ENCODE measurements at regions not wholly inside any gene's neighbourhood (a gene's known extent, or its start where the extent isn't known, plus 50 kb on each side); places are given as distances from the start of the nearest gene placed in this dataset.

- peak; percentile 19 for TF ChIP-seq CTCF (IDR thresholded peaks at IDR 0.05; ENCODE audit: low read depth, low read length, missing control alignments)
- peak overlapping the region; percentile 51 for H3K4me3 ChIP-seq (ENCODE audit: low read depth, low read length)
- in situ Hi-C loops (cut with HindIII; ENCODE audit: low sequenced_read_pairs): no loop called here
- DNase-seq (ENCODE audit: low read depth): peak; percentile 40
Measured at GRCh38 chr5:167573370-167574127, 717.9 kb upstream of the WWC1 start.

GRCh38 chr5:167574464-167574863 is 717.0 kb upstream of the WWC1 start:
- DNase-seq (ENCODE audit: low read depth): no peak
- TF ChIP-seq CTCF (IDR thresholded peaks at IDR 0.05; ENCODE audit: low read depth, low read length, missing control alignments): no peak
- in situ Hi-C loops (cut with HindIII; ENCODE audit: low sequenced_read_pairs): no loop called here
- H3K4me3 ChIP-seq (ENCODE audit: low read depth, low read length): peak overlapping the region; percentile 51

GRCh38 chr5:167575330-167575729 is 716.1 kb upstream of the WWC1 start:
- H3K4me3 ChIP-seq (ENCODE audit: low read depth, low read length): peak overlapping the region; percentile 14
- no peak for TF ChIP-seq CTCF (IDR thresholded peaks at IDR 0.05; ENCODE audit: low read depth, low read length, missing control alignments)
- DNase-seq (ENCODE audit: low read depth): no peak
- in situ Hi-C loops (cut with HindIII; ENCODE audit: low sequenced_read_pairs): loop anchor here (25.0 kb wide), 1 partner anchor 637 kb away; no protein-coding TSS in a partner anchor

GRCh38 chr5:167576126-167576525 is 715.3 kb upstream of the WWC1 start:
- DNase-seq (ENCODE audit: low read depth): no peak
- TF ChIP-seq CTCF (IDR thresholded peaks at IDR 0.05; ENCODE audit: low read depth, low read length, missing control alignments): no peak
- in situ Hi-C loops (cut with HindIII; ENCODE audit: low sequenced_read_pairs): loop anchor here (25.0 kb wide), 1 partner anchor 636 kb away; no protein-coding TSS in a partner anchor
- H3K4me3 ChIP-seq (ENCODE audit: low read depth, low read length): no peak overlapping the region

- H3K4me3 ChIP-seq (ENCODE audit: low read depth, low read length): no peak overlapping the region
- DNase-seq (ENCODE audit: low read depth): no peak
- in situ Hi-C loops (cut with HindIII; ENCODE audit: low sequenced_read_pairs): loop anchor here (25.0 kb wide), 1 partner anchor 635 kb away; no protein-coding TSS in a partner anchor
- TF ChIP-seq CTCF (IDR thresholded peaks at IDR 0.05; ENCODE audit: low read depth, low read length, missing control alignments): no peak
Measured at GRCh38 chr5:167576897-167577296, 714.5 kb upstream of the WWC1 start.

- in situ Hi-C loops (cut with HindIII; ENCODE audit: low sequenced_read_pairs): loop anchor here (25.0 kb wide), 1 partner anchor 635 kb away; no protein-coding TSS in a partner anchor
- DNase-seq (ENCODE audit: low read depth): no peak
- H3K4me3 ChIP-seq (ENCODE audit: low read depth, low read length): no peak overlapping the region
- TF ChIP-seq CTCF (IDR thresholded peaks at IDR 0.05; ENCODE audit: low read depth, low read length, missing control alignments): no peak
Measured at GRCh38 chr5:167577616-167578015, 713.8 kb upstream of the WWC1 start.

Measured in astrocyte of the cerebellum (primary cell).